Neural progenitor cell (in vitro differentiated cells): ENCODE measurements at regions not wholly inside any gene's neighbourhood (a gene's known extent, or its start where the extent isn't known, plus 50 kb on each side); places are given as distances from the start of the nearest gene placed in this dataset.

ENCODE experiments used
- DNase-seq: peaks from one replicate; pipeline ENCODE4 v3.0.0-alpha.2; 2016; ENCODE audit warnings: low spot score
- H2AFZ ChIP-seq: fragments of 200-600 bp; sonication (generic); replicated peaks from 2 replicates; pipeline ENCODE4 v1.6.1; 2016; ENCODE audit warnings: antibody characterized with exemption
- H3F3A ChIP-seq: fragments of 200-600 bp; sonication (generic); 2 replicates; pipeline ENCODE4 v1.6.1; 2016; ENCODE audit warnings: antibody characterized with exemption, low read depth
- H3K27ac ChIP-seq: fragments of 200-600 bp; sonication (generic); 2 replicates; pipeline ENCODE4 v1.5.1; 2016; ENCODE audit warnings: mild to moderate bottlenecking
- H3K27me3 ChIP-seq: fragments of 200-600 bp; sonication (generic); 2 replicates; pipeline ENCODE4 v1.6.1; 2016; ENCODE audit warnings: mild to moderate bottlenecking, moderate library complexity
- H3K36me3 ChIP-seq: fragments of 200-600 bp; sonication (generic); 2 replicates; pipeline ENCODE4 v1.5.1; 2016
- H3K4me1 ChIP-seq: fragments of 200-600 bp; sonication (generic); 2 replicates; pipeline ENCODE4 v1.6.1; 2016; ENCODE audit warnings: mixed run types
- H3K4me2 ChIP-seq: fragments of 200-600 bp; sonication (generic); 2 replicates; pipeline ENCODE4 v1.6.1; 2016
- H3K4me3 ChIP-seq: fragments of 200-600 bp; sonication (generic); 2 replicates; pipeline ENCODE4 v1.5.1; 2016
- H3K79me2 ChIP-seq: fragments of 200-600 bp; sonication (generic); 2 replicates; pipeline ENCODE4 v1.6.1; 2016; ENCODE audit warnings: low read depth
- H3K9ac ChIP-seq: fragments of 200-600 bp; sonication (generic); 2 replicates; pipeline ENCODE4 v1.6.1; 2016
- H3K9me3 ChIP-seq: fragments of 200-600 bp; sonication (generic); 2 replicates; pipeline ENCODE4 v1.5.1; 2016; ENCODE audit warnings: low read depth
- H4K20me1 ChIP-seq: fragments of 200-600 bp; sonication (generic); 2 replicates; pipeline ENCODE4 v1.6.1; 2016; ENCODE audit warnings: low read depth
- H3K27ac Mint-ChIP-seq: 3 replicates; pipeline ENCODE4 v1.8.0; 2021; ENCODE audit warnings: mixed read lengths
- H3K27me3 Mint-ChIP-seq: 2 replicates; pipeline ENCODE4 v1.8.0; 2022; ENCODE audit warnings: low read depth, mild to moderate bottlenecking, inconsistent platforms, moderate library complexity, mixed read lengths; ENCODE audit not compliant: insufficient read depth
- H3K36me3 Mint-ChIP-seq: 3 replicates; pipeline ENCODE4 v1.8.0; 2021; ENCODE audit warnings: mixed read lengths
- H3K4me1 Mint-ChIP-seq: 3 replicates; pipeline ENCODE4 v1.8.0; 2021; ENCODE audit warnings: mixed read lengths
- H3K4me3 Mint-ChIP-seq: 3 replicates; pipeline ENCODE4 v1.8.0; 2021; ENCODE audit warnings: mild to moderate bottlenecking, moderate library complexity, mixed read lengths
- H3K9me3 Mint-ChIP-seq: 3 replicates; pipeline ENCODE4 v1.8.0; 2020; ENCODE audit warnings: mixed read lengths
- CTCF ChIP-seq: fragments of 200-600 bp; sonication (generic); IDR thresholded peaks from 2 replicates; pipeline ENCODE4 v1.5.1; 2017; ENCODE audit warnings: antibody characterized with exemption, mild to moderate bottlenecking
- EZH2 ChIP-seq: fragments of 200-600 bp; sonication (generic); IDR thresholded peaks from 2 replicates; pipeline ENCODE4 v1.6.1; 2017; ENCODE audit warnings: antibody characterized with exemption, mild to moderate bottlenecking, moderate library complexity
- EZH2phosphoT487 ChIP-seq: fragments of 200-600 bp; sonication (generic); IDR thresholded peaks from 2 replicates; pipeline ENCODE4 v1.6.1; 2017; ENCODE audit warnings: antibody characterized with exemption

DNA sequence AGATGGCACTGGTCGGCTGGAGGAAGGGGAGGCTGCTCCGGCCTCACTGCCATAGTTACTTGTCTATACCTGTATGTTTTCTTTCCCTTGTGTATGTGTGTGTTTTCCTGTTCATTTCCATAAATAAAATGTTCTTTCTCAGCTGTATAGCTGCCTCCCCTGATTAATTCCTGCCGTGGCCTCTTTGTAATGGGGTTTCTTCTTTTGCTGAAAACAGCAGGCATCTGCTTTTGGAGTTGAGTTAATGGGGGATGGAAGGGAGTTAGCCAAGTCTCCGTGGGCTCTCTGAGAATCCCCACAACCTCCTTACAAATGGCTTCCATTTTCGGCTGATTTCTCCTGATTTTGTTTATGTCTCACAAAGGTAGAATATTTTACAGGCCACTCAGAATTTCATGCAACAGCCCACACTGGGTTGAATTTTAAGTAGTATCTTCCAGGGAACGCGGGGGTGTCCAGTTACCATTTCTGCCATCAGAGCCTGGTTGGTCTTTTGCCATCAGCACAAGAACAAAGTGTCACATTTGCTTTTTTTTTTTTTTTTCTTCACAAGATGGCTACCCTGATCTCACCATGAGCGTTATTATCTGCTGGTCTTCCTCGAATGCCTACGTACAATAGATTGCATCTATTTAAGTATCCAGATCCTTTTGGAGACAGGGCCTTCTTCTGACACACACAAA is 88.1 kb upstream of the NRP1 start:
- H3K79me2 ChIP-seq, result no peaks in the 10 kb centered on the region
- H3K9me3 ChIP-seq, result no peaks in the 10 kb centered on the region
- no peaks in the 10 kb centered on the region for H3K36me3 ChIP-seq
- no peaks in the 10 kb centered on the region for H4K20me1 ChIP-seq
- no peak overlapping the region for H3K4me2 ChIP-seq
- TF ChIP-seq EZH2phosphoT487 (no peak), CTCF (peak; percentile 22)
- H3K27me3 ChIP-seq, result no peaks in the 10 kb centered on the region
- H3F3A ChIP-seq, result no peaks in the 10 kb centered on the region
- peaks cover 12% of the 10 kb centered on the region for H3K4me1 ChIP-seq
- peak overlapping the region; percentile 38 for H2AFZ ChIP-seq
- H3K27ac ChIP-seq, result no peak overlapping the region
- no peak overlapping the region for H3K4me3 ChIP-seq
- H3K9me3 Mint-ChIP-seq, result no peaks in the 10 kb centered on the region
- H3K27me3 Mint-ChIP-seq, result peaks cover 3% of the 10 kb centered on the region
- peak overlapping the region; percentile 92 for H3K27ac Mint-ChIP-seq
- peak; percentile 15 for DNase-seq
- H3K36me3 Mint-ChIP-seq, result no peaks in the 10 kb centered on the region
- H3K9ac ChIP-seq, result no peak overlapping the region
- H3K4me1 Mint-ChIP-seq, result peaks cover 29% of the 10 kb centered on the region
- H3K4me3 Mint-ChIP-seq, result no peak overlapping the region

DNA sequence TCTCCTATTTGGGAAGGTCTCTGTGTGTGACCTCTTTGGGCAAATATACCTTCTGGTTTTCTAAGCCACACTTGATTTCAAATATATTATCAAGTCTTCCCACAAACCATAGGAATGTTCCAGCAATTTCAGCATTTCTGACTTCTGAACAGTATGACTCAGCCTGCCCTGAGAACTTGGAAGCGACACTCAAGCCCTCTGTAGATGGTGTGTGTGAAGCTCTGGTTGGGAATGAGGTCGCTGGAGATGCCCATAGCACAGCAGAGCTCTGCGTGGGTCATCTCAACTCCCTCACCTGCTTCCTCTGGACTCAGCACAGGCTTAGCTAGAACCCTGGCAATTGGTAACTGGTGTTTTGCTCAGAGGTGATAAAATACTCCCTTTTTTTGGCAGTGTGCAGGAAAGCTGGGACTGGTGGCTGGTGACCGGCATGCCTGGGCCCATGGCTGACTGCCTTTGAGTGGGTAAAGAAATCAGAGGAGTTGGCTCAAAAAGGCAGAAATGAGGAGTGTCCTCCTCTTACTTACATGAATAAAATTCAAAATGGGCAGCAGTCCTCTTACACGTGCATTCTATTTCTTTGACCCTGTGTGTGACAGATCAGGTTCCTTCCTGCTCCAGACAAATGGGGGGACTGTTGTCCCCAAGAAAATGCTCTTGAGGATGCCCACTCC is 87.5 kb upstream of the NRP1 start:
- H3K9ac ChIP-seq, result no peak overlapping the region
- H3K4me3 Mint-ChIP-seq, result no peak overlapping the region
- H3K36me3 ChIP-seq, result no peaks in the 10 kb centered on the region
- no peak for TF ChIP-seq CTCF
- TF ChIP-seq EZH2phosphoT487, result no peak
- TF ChIP-seq EZH2, result no peak
- H3K4me3 ChIP-seq, result no peak overlapping the region
- H3K4me1 Mint-ChIP-seq, result peaks cover 29% of the 10 kb centered on the region
- no peaks in the 10 kb centered on the region for H3K79me2 ChIP-seq
- H3K27ac ChIP-seq, result no peak overlapping the region
- H3K4me1 ChIP-seq, result peaks cover 12% of the 10 kb centered on the region
- H3K27me3 ChIP-seq, result no peaks in the 10 kb centered on the region
- H3K9me3 Mint-ChIP-seq, result no peaks in the 10 kb centered on the region
- no peaks in the 10 kb centered on the region for H3F3A ChIP-seq
- no peaks in the 10 kb centered on the region for H3K36me3 Mint-ChIP-seq
- no peaks in the 10 kb centered on the region for H3K9me3 ChIP-seq
- no peaks in the 10 kb centered on the region for H4K20me1 ChIP-seq
- H3K4me2 ChIP-seq, result no peak overlapping the region
- H2AFZ ChIP-seq, result peak overlapping the region; percentile 38
- no peak for DNase-seq
- H3K27me3 Mint-ChIP-seq, result peaks cover 3% of the 10 kb centered on the region
- peak overlapping the region; percentile 92 for H3K27ac Mint-ChIP-seq

DNA sequence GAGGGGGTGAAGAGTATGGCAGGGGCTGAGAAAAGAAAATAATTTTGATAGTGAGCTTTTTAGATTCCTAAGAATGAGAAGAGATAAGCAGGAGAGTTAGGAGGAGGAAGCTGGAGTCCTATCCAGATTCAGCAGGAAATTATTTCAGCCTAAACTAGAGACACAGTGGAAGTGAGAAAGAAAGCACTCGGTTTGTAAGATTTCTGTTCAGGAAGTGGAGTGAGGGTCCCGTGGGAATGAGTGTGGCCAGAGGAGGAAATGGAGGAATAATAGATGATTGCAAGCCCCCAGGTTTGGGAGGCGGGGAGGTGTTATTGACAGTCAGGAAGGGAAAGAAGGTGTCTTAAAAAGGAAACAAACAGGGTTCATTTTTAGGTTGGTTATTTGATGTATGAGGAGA is 84.8 kb upstream of the NRP1 start:
- H3K36me3 Mint-ChIP-seq, result no peaks in the 10 kb centered on the region
- Histone ChIP-seq H3K9me3 (no peaks in the 10 kb centered on the region), H3K4me2 (no peak overlapping the region), H3K27me3 (no peaks in the 10 kb centered on the region), H2AFZ (no peak overlapping the region), H4K20me1 (no peaks in the 10 kb centered on the region), H3K36me3 (no peaks in the 10 kb centered on the region), H3F3A (no peaks in the 10 kb centered on the region), H3K4me1 (peaks cover 12% of the 10 kb centered on the region), H3K4me3 (no peak overlapping the region), H3K79me2 (no peaks in the 10 kb centered on the region), H3K27ac (no peak overlapping the region), H3K9ac (no peak overlapping the region)
- H3K9me3 Mint-ChIP-seq, result no peaks in the 10 kb centered on the region
- H3K4me3 Mint-ChIP-seq, result no peak overlapping the region
- H3K27ac Mint-ChIP-seq, result no peak overlapping the region
- DNase-seq, result no peak
- peaks cover 21% of the 10 kb centered on the region for H3K4me1 Mint-ChIP-seq
- no peak for TF ChIP-seq EZH2phosphoT487
- TF ChIP-seq CTCF, result no peak
- TF ChIP-seq EZH2, result no peak
- peaks cover 3% of the 10 kb centered on the region for H3K27me3 Mint-ChIP-seq
